ENCODE measurements at regions not wholly inside any gene's neighbourhood (a gene's known extent, or its start where the extent isn't known, plus 50 kb on each side); places are given as distances from the start of the nearest gene placed in this dataset.

DNA sequence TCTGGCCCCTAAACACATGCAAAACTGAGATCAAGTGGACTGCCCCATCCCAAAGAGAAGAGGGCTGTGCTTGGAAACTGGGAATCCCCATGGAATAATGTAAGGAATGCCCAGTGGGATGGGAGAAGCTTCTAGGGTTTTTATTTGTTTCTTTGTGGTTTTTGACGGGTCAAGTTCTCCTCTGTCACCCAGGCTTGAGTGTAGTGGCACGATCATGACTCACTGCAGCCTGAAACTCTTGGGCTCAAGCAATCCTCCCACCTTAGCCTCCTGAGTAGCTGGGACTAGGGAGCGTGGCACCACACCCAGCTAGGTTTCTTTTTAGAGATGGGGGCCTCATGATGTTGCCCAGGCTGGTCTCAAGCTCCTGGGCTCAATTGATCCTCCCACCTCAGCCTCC, 101.7 kb upstream of the ZSWIM2 start:
- no peaks in the 10 kb centered on the region for H3K36me3 Mint-ChIP-seq
- no peak overlapping the region for H3K27ac Mint-ChIP-seq
- H3K27me3 Mint-ChIP-seq: no peaks in the 10 kb centered on the region
- Histone ChIP-seq H3K27ac (ENCODE audit: low read length) (no peak overlapping the region), H3K27me3 (replicated peaks in 1 of 2; ENCODE audit: control insufficient read depth in 2 of 2, extremely low read depth in 1 of 2, insufficient read depth in 2 of 2, low read length in 1 of 2) (no peaks in the 10 kb centered on the region), H3K4me3 (ENCODE audit: control insufficient read depth in 1 of 2, extremely low read depth in 1 of 2, low read length in 1 of 2) (no peak overlapping the region), H3K36me3 (ENCODE audit: control insufficient read depth in 2 of 2, extremely low read depth in 1 of 2, insufficient read depth in 1 of 2, low read length in 1 of 2) (no peaks in the 10 kb centered on the region), H3K4me1 (ENCODE audit: control insufficient read depth in 1 of 2, extremely low read depth in 1 of 2, insufficient read depth in 2 of 2, low read length in 2 of 2) (peaks cover 0 to 3% of the 10 kb centered on the region in 2 experiments), H3K9me3 (no peaks in the 10 kb centered on the region)
- H3K9me3 Mint-ChIP-seq: no peaks in the 10 kb centered on the region
- DNase-seq (no peak), ATAC-seq (replicated peaks in 1 of 4) (no peak)
- CTCF ChIA-PET: no interaction called here
- no CpG with 5 or more reads among the region's 3 CpGs for WGBS (ENCODE audit: insufficient coverage)
- POLR2A ChIA-PET: no interaction called here
- H3K4me3 Mint-ChIP-seq: no peak overlapping the region
- peaks cover 10 to 13% (median 13%) of the 10 kb centered on the region in 3 donors for H3K4me1 Mint-ChIP-seq

DNA sequence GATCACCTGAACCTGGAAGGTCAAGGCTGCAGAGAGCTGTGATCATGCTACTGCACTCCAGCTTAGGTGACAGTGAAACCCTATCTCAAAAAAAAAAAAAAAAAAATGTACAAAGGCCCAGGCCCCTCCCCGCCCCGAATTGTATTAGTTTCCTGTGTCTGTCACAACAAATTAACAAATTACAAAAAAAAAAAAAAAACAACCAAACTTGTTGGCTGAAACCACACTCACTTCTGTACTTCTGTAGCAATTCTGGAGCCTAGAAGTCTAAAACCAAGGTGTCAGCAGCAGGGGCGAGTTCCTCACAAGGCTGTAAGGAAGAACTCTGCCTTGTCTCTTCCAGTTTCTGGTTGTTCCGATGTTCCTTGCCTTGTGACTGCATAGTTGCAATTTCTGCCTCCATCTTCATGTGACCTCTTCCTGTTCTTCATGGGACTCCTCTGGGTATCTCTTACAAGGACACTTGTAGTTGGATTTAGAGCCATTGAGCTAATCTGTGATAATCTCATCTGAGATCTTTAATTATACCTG, 100.8 kb upstream of the ZSWIM2 start:
- H3K9me3 ChIP-seq: no peaks in the 10 kb centered on the region
- H3K4me3 ChIP-seq (ENCODE audit: control insufficient read depth in 1 of 2, extremely low read depth in 1 of 2, low read length in 1 of 2): no peak overlapping the region
- peaks cover 0 to 3% of the 10 kb centered on the region in 2 experiments for H3K4me1 ChIP-seq (ENCODE audit: control insufficient read depth in 1 of 2, extremely low read depth in 1 of 2, insufficient read depth in 2 of 2, low read length in 2 of 2)
- no peak overlapping the region for H3K27ac Mint-ChIP-seq
- H3K36me3 ChIP-seq (ENCODE audit: control insufficient read depth in 2 of 2, extremely low read depth in 1 of 2, insufficient read depth in 1 of 2, low read length in 1 of 2): no peaks in the 10 kb centered on the region
- no peak overlapping the region for H3K27ac ChIP-seq (ENCODE audit: low read length)
- DNase-seq: no peak
- 67% methylated on average over 1 of the region's 4 CpGs for WGBS (ENCODE audit: insufficient coverage)
- H3K4me3 Mint-ChIP-seq: no peak overlapping the region
- H3K4me1 Mint-ChIP-seq: peaks cover 10 to 13% (median 13%) of the 10 kb centered on the region in 3 donors
- H3K36me3 Mint-ChIP-seq: no peaks in the 10 kb centered on the region
- no peaks in the 10 kb centered on the region for H3K27me3 ChIP-seq (replicated peaks in 1 of 2; ENCODE audit: control insufficient read depth in 2 of 2, extremely low read depth in 1 of 2, insufficient read depth in 2 of 2, low read length in 1 of 2)
- no peak for ATAC-seq (replicated peaks in 1 of 4)
- ChIA-PET POLR2A (no interaction called here), CTCF (no interaction called here)
- no peaks in the 10 kb centered on the region for H3K9me3 Mint-ChIP-seq
- no peaks in the 10 kb centered on the region for H3K27me3 Mint-ChIP-seq

DNA sequence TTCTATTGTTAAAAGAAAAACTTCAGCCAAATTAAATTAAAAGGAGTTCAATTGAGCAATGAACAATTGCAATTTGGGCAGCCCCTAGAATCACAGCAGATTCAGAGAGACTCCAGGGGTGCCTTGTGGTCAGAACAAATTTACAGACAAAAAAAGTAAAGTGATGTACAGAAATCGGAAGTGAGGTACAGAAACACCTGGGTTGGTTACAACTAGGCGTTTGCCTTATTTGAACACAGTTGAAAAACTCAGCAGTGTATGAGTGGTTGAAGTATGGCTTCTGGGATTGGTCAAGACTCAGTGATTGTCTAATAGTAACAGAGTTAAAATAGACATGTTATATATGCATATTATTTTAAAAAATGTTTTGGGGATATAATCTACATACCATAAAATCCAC, 98.5 kb upstream of the ZSWIM2 start:
- no peaks in the 10 kb centered on the region for H3K9me3 ChIP-seq
- H3K4me1 Mint-ChIP-seq: peaks cover 10 to 13% (median 13%) of the 10 kb centered on the region in 3 donors
- H3K27ac Mint-ChIP-seq: no peak overlapping the region
- 80% methylated on average over 1 of the region's 2 CpGs for WGBS (ENCODE audit: insufficient coverage)
- H3K36me3 Mint-ChIP-seq: no peaks in the 10 kb centered on the region
- no peaks in the 10 kb centered on the region for H3K9me3 Mint-ChIP-seq
- H3K36me3 ChIP-seq (ENCODE audit: control insufficient read depth in 2 of 2, extremely low read depth in 1 of 2, insufficient read depth in 1 of 2, low read length in 1 of 2): no peaks in the 10 kb centered on the region
- H3K27me3 Mint-ChIP-seq: no peaks in the 10 kb centered on the region
- peaks cover 0 to 3% of the 10 kb centered on the region in 2 experiments for H3K4me1 ChIP-seq (ENCODE audit: control insufficient read depth in 1 of 2, extremely low read depth in 1 of 2, insufficient read depth in 2 of 2, low read length in 2 of 2)
- DNase-seq (no peak), ATAC-seq (replicated peaks in 1 of 4) (no peak)
- no peaks in the 10 kb centered on the region for H3K27me3 ChIP-seq (replicated peaks in 1 of 2; ENCODE audit: control insufficient read depth in 2 of 2, extremely low read depth in 1 of 2, insufficient read depth in 2 of 2, low read length in 1 of 2)
- CTCF ChIA-PET: no interaction called here
- POLR2A ChIA-PET: no interaction called here
- H3K4me3 ChIP-seq (ENCODE audit: control insufficient read depth in 1 of 2, extremely low read depth in 1 of 2, low read length in 1 of 2): no peak overlapping the region
- H3K27ac ChIP-seq (ENCODE audit: low read length): no peak overlapping the region
- H3K4me3 Mint-ChIP-seq: no peak overlapping the region

DNA sequence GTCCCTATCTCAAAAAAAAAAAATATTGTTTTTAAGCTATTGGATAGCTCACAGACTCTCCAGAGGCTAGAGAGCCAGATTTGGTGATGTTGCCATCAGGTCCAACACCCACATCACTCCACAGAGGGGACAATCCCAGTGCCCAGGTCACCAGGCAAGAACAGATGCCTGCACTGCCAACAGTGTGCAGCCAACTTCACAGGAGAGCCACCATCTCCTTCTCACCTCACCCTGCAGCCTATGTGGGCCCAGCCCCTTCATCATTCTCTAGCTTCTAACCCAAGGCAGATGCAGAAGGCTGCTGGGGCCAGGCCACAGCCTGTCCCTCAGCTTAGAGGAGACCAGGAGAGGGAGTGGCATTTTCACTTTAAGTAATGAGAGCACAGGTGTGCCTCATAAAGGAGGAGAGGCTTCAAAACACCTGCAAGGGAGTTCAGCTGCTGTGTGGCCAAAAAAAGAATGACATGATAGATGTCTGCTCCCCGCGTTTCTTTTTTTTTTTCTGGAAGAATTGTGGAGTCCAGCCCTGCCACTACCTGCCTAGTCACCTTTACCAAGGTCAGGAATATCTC, 98.0 kb upstream of the ZSWIM2 start:
- ChIA-PET POLR2A (no interaction called here), CTCF (no interaction called here)
- peaks cover 0 to 1% of the 10 kb centered on the region in 2 experiments for H3K4me1 ChIP-seq (ENCODE audit: control insufficient read depth in 1 of 2, extremely low read depth in 1 of 2, insufficient read depth in 2 of 2, low read length in 2 of 2)
- H3K4me3 Mint-ChIP-seq: no peak overlapping the region
- H3K9me3 Mint-ChIP-seq: no peaks in the 10 kb centered on the region
- no peaks in the 10 kb centered on the region for H3K9me3 ChIP-seq
- WGBS (ENCODE audit: insufficient coverage): no CpG with 5 or more reads among the region's 2 CpGs
- H3K27me3 ChIP-seq (replicated peaks in 1 of 2; ENCODE audit: control insufficient read depth in 2 of 2, extremely low read depth in 1 of 2, insufficient read depth in 2 of 2, low read length in 1 of 2): no peaks in the 10 kb centered on the region
- no peak for ATAC-seq (replicated peaks in 1 of 4)
- H3K27ac ChIP-seq (ENCODE audit: low read length): no peak overlapping the region
- H3K36me3 Mint-ChIP-seq: no peaks in the 10 kb centered on the region
- no peaks in the 10 kb centered on the region for H3K36me3 ChIP-seq (ENCODE audit: control insufficient read depth in 2 of 2, extremely low read depth in 1 of 2, insufficient read depth in 1 of 2, low read length in 1 of 2)
- H3K4me3 ChIP-seq (ENCODE audit: control insufficient read depth in 1 of 2, extremely low read depth in 1 of 2, low read length in 1 of 2): no peak overlapping the region
- peaks cover 5 to 10% (median 9%) of the 10 kb centered on the region in 3 donors for H3K4me1 Mint-ChIP-seq
- no peak overlapping the region for H3K27ac Mint-ChIP-seq
- DNase-seq: no peak
- no peaks in the 10 kb centered on the region for H3K27me3 Mint-ChIP-seq

DNA sequence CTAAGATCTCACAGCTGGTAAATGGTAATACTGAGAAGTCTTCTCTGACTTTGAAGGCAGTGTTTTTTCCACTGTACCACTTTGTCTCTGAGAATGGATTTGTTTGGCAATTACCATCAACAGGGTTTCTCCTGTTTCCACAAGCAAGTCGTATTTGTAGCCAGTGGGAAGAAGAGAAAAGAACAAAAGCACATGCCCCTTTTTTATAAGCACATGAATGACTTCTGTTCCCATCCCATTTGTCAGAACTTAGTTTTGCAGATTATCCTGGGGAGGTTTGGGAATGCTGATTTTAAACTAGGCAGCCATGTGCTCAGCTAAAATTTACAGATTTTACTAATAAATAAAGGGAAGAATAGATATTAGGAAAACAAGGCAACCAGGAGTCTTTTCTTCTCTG, 92.9 kb upstream of the ZSWIM2 start:
- WGBS (ENCODE audit: insufficient coverage): no CpG with 5 or more reads among the region's 1 CpG

DNA sequence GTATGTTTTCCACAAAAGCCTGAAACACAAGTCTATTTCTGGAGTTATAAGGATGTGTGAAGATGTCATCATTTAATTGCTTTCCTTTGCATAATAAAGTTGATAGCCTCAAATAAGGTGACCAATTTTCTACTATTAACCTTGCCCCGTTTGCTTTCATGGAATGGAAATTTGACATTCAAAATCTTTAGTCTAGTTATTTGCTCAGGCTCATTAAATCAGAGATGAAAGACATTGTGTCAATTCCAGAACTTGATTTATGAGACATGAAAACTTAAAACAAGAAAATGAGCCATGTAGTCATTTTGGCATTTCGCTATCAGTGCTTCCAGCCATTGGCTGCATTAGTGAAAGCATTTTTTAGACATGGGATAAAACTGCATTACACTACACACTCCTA, 91.5 kb upstream of the ZSWIM2 start:
- Histone ChIP-seq H3K4me1 (ENCODE audit: control insufficient read depth in 1 of 2, extremely low read depth in 1 of 2, insufficient read depth in 2 of 2, low read length in 2 of 2) (no peaks in the 10 kb centered on the region), H3K36me3 (ENCODE audit: control insufficient read depth in 2 of 2, extremely low read depth in 1 of 2, insufficient read depth in 1 of 2, low read length in 1 of 2) (no peaks in the 10 kb centered on the region), H3K27me3 (replicated peaks in 1 of 2; ENCODE audit: control insufficient read depth in 2 of 2, extremely low read depth in 1 of 2, insufficient read depth in 2 of 2, low read length in 1 of 2) (no peaks in the 10 kb centered on the region), H3K9me3 (no peaks in the 10 kb centered on the region), H3K4me3 (ENCODE audit: control insufficient read depth in 1 of 2, extremely low read depth in 1 of 2, low read length in 1 of 2) (no peak overlapping the region), H3K27ac (ENCODE audit: low read length) (no peak overlapping the region)
- DNase-seq (no peak), ATAC-seq (replicated peaks in 1 of 4) (no peak)
- Mint-ChIP-seq H3K9me3 (no peaks in the 10 kb centered on the region), H3K27me3 (no peaks in the 10 kb centered on the region), H3K27ac (no peak overlapping the region), H3K36me3 (no peaks in the 10 kb centered on the region), H3K4me3 (no peak overlapping the region), H3K4me1 (no peaks in the 10 kb centered on the region)
- no CpG with 5 or more reads among the region's 2 CpGs for WGBS (ENCODE audit: insufficient coverage)
- ChIA-PET CTCF (no interaction called here), POLR2A (no interaction called here)

More for the DNA sequence above, 92.9 kb upstream of the ZSWIM2 start:
- no peak overlapping the region for H3K27ac Mint-ChIP-seq
- no peaks in the 10 kb centered on the region for H3K36me3 ChIP-seq (ENCODE audit: control insufficient read depth in 2 of 2, extremely low read depth in 1 of 2, insufficient read depth in 1 of 2, low read length in 1 of 2)
- CTCF ChIA-PET: no interaction called here
- no peaks in the 10 kb centered on the region for H3K27me3 ChIP-seq (replicated peaks in 1 of 2; ENCODE audit: control insufficient read depth in 2 of 2, extremely low read depth in 1 of 2, insufficient read depth in 2 of 2, low read length in 1 of 2)
- no peaks in the 10 kb centered on the region for H3K9me3 ChIP-seq
- H3K27ac ChIP-seq (ENCODE audit: low read length): no peak overlapping the region
- no peak for ATAC-seq (replicated peaks in 1 of 4)
- no peaks in the 10 kb centered on the region for H3K27me3 Mint-ChIP-seq
- no peaks in the 10 kb centered on the region for H3K9me3 Mint-ChIP-seq
- DNase-seq: no peak
- no peaks in the 10 kb centered on the region for H3K36me3 Mint-ChIP-seq
- POLR2A ChIA-PET: no interaction called here
- no peak overlapping the region for H3K4me3 ChIP-seq (ENCODE audit: control insufficient read depth in 1 of 2, extremely low read depth in 1 of 2, low read length in 1 of 2)
- no peaks in the 10 kb centered on the region for H3K4me1 Mint-ChIP-seq
- no peaks in the 10 kb centered on the region for H3K4me1 ChIP-seq (ENCODE audit: control insufficient read depth in 1 of 2, extremely low read depth in 1 of 2, insufficient read depth in 2 of 2, low read length in 2 of 2)
- no peak overlapping the region for H3K4me3 Mint-ChIP-seq

DNA sequence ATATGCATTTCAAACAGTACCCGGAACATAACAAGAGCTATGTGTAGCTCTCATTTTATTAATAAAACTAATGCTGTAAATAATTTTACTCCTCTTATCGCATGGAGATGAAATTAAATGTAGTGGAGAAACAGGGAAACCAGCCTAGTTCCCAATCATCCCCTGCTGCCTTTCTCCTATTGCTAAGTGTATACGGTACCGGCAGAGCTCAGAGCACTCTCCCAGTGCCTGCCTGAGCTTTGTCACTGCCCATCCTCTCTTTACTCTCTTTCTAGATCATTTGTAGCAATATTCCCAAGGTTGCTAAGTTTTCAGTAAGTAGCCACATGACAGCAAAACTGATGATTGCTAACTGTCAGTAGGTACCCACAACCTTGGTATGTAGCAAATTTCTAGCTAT, 85.5 kb upstream of the ZSWIM2 start:
- CTCF ChIA-PET: no interaction called here

More for the DNA sequence above, 85.5 kb upstream of the ZSWIM2 start:
- no peak overlapping the region for H3K27ac Mint-ChIP-seq
- POLR2A ChIA-PET: interaction anchor here in 1 of 2 donors (0.6 kb wide), 1 partner anchor 52 kb away, joined by 3 read pairs; no protein-coding TSS in a partner anchor
- no peak for DNase-seq
- no peaks in the 10 kb centered on the region for H3K4me1 Mint-ChIP-seq
- no peaks in the 10 kb centered on the region for H3K4me1 ChIP-seq (ENCODE audit: control insufficient read depth in 1 of 2, extremely low read depth in 1 of 2, insufficient read depth in 2 of 2, low read length in 2 of 2)
- no peak overlapping the region for H3K4me3 Mint-ChIP-seq
- no peak overlapping the region for H3K4me3 ChIP-seq (ENCODE audit: control insufficient read depth in 1 of 2, extremely low read depth in 1 of 2, low read length in 1 of 2)
- no peaks in the 10 kb centered on the region for H3K9me3 ChIP-seq
- peaks cover 0 to 3% (median 0%) of the 10 kb centered on the region in 3 donors for H3K9me3 Mint-ChIP-seq
- H3K27ac ChIP-seq (ENCODE audit: low read length): no peak overlapping the region
- no CpG with 5 or more reads among the region's 4 CpGs for WGBS (ENCODE audit: insufficient coverage)
- no peaks in the 10 kb centered on the region for H3K27me3 Mint-ChIP-seq
- no peaks in the 10 kb centered on the region for H3K27me3 ChIP-seq (replicated peaks in 1 of 2; ENCODE audit: control insufficient read depth in 2 of 2, extremely low read depth in 1 of 2, insufficient read depth in 2 of 2, low read length in 1 of 2)
- ATAC-seq (replicated peaks in 1 of 4): no peak
- no peaks in the 10 kb centered on the region for H3K36me3 Mint-ChIP-seq
- H3K36me3 ChIP-seq (ENCODE audit: control insufficient read depth in 2 of 2, extremely low read depth in 1 of 2, insufficient read depth in 1 of 2, low read length in 1 of 2): no peaks in the 10 kb centered on the region
